HG03571 (cell line): ENCODE measurements at regions not wholly inside any gene's neighbourhood (a gene's known extent, or its start where the extent isn't known, plus 50 kb on each side); places are given as distances from the start of the nearest gene placed in this dataset.
"Not testable (repeated sequence)": the region's sequence is repeated elsewhere in the genome, so short reads cannot be mapped to it uniquely, and the experiment has no call there.

Experiments
- ATAC-seq: cut with Tn5 transposase; IDR thresholded peaks from one replicate; pipeline ENCODE4 v1.9.1; 2021; ENCODE audit not compliant: unreplicated experiment

DNA sequence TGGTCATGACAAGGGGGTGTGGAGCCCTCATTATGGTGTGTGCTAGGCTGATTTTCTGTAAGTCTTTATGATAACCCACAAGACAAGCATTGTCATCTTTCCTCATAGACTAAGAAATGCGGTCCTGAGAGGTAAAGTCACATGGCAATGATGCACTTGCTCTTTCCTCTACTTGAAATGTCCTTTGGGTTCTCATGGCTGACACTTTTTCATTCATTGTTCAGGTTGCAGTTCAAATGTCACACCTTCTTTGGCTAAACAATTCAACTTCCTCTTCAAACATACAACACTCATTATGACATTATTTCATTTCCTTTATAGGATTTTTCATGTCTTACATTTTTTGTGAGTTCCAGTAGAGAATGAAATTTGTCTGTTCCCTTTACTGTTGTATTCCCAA lies 323.6 kb upstream of the PRR16 start:
- ATAC-seq, result no peak

DNA sequence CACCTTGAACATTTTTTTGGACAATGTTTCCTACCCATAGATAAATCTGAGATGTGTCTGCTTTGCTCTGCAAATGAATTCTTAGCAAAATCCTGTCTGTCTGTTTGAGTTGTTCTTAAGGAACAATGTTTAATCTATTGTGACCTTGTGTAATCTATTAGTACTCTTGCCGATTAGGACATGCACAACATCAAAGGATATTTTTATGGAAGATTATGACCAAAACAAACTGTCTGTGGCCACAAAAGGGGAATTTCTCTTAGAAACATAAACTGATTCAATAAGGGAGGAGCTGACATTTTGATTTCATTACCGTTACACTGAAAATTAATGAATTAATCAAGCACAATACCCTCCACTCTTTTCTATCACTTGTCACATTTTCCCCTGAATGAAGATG lies 323.0 kb upstream of the PRR16 start:
- ATAC-seq, result no peak

GRCh38 chr5:120146787-120147186 lies 317.3 kb upstream of the PRR16 start:
- no peak for ATAC-seq

GRCh38 chr5:120147911-120148310 lies 316.2 kb upstream of the PRR16 start:
- not testable (repeated sequence) for ATAC-seq

DNA sequence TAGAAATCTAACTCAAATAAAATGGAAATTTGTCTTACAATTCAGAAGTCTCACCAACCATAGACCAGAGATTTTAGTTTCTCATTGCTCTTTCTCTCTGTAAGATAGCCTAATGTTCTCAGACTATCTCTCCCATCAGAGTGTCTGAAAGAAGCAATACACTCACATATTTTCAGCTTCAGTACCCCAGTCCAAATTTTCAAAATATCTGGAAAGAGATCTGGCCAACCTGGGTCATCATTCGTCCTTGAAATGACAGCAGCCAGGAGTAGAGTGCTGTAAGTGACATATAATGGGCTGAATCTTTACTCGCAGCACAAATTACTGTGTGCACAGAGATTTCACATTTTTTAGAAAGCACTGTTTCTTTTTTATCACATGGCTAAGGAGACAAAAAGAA lies 313.3 kb upstream of the PRR16 start:
- no peak for ATAC-seq

DNA sequence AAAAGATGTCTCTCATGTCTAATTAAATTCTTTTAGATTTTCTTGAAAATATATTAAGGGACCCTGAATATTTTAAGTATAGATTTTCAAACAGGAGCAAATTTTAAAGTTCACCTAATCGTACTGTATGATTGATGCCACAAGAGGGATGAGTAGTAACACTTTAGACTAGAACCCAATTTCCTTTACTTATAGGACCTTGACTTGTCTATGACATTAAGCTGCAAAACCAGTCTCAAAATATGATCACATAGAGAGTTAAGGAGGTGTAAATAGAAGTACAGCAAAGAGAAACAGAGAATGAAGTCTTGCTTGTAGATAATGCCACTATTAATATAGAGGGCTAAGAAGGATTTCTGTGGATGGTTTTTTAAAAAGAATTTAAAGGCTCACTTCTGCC lies 312.9 kb upstream of the PRR16 start:
- no peak for ATAC-seq

DNA sequence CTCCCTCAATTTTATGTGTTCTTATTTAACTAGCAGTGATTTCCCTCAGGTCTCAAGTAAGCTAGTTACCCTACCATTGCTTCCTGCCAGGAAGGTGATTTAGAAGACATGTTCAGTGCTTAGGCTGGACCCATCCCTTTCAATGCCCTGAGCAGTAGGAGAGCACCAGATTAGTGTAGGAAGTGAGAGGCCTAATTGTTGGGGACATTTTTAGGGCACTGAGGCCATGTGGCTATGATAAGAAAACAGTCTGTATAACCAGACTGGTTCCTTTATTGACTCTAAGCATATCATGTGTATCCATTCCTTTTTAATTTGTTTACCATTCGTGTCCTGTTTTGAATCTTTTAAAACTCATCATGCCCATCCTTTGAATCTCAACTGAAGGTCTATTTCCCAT lies 312.3 kb upstream of the PRR16 start:
- ATAC-seq, result no peak

- ATAC-seq, result no peak
These were observed 311.6 kb upstream of the PRR16 start for GRCh38 chr5:120152472-120152871.

- no peak for ATAC-seq
These were observed 311.2 kb upstream of the PRR16 start for GRCh38 chr5:120152931-120153330.

GRCh38 chr5:120153551-120153950 lies 310.5 kb upstream of the PRR16 start:
- ATAC-seq, result no peak

GRCh38 chr5:120155873-120156272 lies 308.2 kb upstream of the PRR16 start:
- no peak for ATAC-seq

GRCh38 chr5:120158211-120158610 lies 305.9 kb upstream of the PRR16 start:
- no peak for ATAC-seq

- no peak for ATAC-seq
These were observed 304.9 kb upstream of the PRR16 start for GRCh38 chr5:120159155-120159554.

GRCh38 chr5:120160124-120160895 lies 303.8 kb upstream of the PRR16 start:
- no peak for ATAC-seq

DNA sequence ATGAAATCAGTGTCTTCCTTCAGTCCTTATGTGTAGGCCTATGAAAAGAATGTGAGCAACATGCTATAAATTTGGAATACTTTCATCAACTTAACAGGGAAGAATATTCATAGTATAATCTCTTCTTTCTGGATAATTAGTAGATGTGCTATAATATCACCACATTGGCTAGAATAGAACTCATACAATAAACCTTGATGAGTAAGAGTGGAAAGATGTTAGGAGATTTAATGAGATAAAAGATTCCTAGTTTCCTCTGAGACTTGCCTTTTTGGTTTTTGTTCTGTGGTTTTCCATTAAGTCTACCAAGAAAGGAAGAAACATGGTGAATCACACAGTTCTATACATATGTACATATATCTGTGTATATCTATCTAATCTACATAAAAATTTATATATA lies 301.8 kb upstream of the PRR16 start:
- ATAC-seq, result no peak

DNA sequence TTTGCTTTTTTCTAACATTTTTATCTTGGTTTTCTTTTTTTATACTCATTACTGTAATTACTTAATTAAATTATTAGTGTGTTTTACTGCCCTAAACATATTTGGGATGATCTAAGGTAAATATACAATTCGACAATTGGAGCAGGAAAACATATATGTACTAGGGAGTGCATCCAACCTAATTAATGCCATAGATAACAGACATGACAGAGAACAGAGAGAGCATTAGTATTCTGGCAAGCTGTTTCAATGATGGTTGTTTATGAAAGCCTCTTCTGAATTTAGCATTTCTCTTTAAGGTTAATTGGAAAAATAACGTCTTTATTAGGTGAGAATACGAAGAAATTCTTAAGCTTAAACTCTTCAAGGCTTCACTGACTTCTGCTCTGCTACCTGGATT lies 300.1 kb upstream of the PRR16 start:
- no peak for ATAC-seq

- ATAC-seq, result no peak
These were observed 299.1 kb upstream of the PRR16 start for GRCh38 chr5:120164986-120165385.

DNA sequence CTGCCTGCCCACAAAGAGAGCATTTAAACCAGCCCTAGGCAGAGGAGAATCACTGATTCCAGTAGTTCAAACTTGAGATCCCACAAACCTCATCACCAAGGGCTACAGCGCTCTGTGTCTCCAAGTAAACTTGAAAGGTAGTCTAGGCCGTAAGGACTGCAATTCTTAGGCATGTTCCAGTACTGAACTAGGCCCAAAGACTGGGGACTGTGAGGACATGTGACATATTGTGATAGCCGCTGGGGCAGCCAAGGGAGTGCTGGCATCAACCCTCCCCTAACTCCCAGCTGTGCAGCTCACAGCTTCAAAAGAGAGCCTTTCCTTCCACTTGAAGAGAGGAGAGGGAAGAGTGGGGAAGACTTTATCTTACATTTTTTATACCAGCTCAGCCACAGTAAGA lies 291.0 kb upstream of the PRR16 start:
- ATAC-seq, result no peak

GRCh38 chr5:120174089-120174488 lies 290.0 kb upstream of the PRR16 start:
- no peak for ATAC-seq

DNA sequence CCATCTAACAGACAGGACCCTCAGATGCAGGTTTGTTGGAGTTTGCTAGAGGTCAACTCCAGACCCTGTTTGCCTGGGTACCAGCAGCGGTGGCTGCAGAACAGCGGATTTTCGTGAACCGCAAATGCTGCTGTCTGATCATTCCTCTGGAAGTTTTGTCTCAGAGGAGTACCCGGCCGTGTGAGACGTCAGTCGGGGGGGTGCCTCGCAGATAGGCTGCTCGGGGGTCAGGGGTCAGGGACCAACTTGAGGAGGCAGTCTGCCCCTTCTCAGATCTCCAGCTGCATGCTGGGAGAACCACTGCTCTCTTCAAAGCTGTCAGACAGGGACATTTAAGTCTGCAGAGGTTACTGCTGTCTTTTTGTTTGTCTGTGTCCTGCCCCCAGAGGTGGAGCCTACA lies 282.9 kb upstream of the PRR16 start:
- ATAC-seq, result not testable (repeated sequence)

- not testable (repeated sequence) for ATAC-seq
These were observed 269.4 kb upstream of the PRR16 start for GRCh38 chr5:120194650-120195049.

DNA sequence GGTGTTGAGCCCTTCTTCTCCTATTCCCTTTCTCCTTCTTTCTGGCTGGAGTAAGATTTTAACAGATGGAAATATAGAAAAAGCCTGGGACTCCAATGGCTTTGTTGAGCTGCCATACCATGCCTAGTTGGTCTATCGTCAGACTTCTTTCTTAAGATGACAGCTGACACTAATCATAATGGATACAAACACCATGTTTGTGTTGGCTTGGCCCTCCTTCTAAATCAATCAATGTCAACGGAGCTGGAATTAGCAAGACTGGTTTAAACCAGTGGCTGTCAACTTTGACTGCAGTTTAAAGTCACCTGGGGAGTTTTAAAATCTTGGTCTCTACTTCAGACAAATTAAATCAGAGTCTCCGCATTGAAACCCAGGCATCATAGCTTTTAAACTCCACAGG lies 264.5 kb upstream of the PRR16 start:
- no peak for ATAC-seq

DNA sequence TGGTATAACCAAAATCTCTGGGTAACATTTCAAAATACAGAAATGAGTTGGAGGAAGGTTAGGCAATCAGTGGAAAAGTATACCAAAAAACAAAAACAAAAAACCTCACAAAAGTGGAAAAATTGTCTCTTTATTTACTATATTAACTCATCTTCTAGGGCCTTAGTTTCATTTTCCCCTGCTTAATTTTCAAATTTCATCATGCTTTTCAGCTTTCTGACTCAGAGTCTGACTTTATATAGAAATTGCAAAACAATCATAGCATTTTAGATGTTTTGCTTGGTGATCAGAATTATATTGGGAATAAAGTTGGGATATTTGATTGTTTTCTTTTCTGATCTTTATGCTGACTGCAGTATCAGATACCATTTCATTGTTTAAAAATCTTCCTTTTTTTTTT lies 257.0 kb upstream of the PRR16 start:
- no peak for ATAC-seq
